Activated T-cell treated with anti-CD3 and anti-CD28 coated beads, Interleukin-2, amount 50 U/mL, for 4 hours (primary cell): ENCODE measurements at regions not wholly inside any gene's neighbourhood (a gene's known extent, or its start where the extent isn't known, plus 50 kb on each side); places are given as distances from the start of the nearest gene placed in this dataset.
"Not testable (repeated sequence)": the region's sequence is repeated elsewhere in the genome, so short reads cannot be mapped to it uniquely, and the experiment has no call there.

Experiments used
- ATAC-seq, 2 donors: fragments of 200-7000 bp; cut with Tn5 transposase; one replicate each; pipeline ENCODE4 v1.10.0; 2021
- DNase-seq: peaks from one replicate; pipeline ENCODE4 v3.0.0-alpha.2; 2020
- H3K27me3 Mint-ChIP-seq: one replicate; pipeline ENCODE4 v1.8.0; 2021; ENCODE audit warnings: low read depth, mixed read lengths
- H3K36me3 Mint-ChIP-seq: one replicate; pipeline ENCODE4 v1.8.0; 2022; ENCODE audit warnings: mixed read lengths; ENCODE audit not compliant: insufficient read depth
- H3K4me1 Mint-ChIP-seq: one replicate; pipeline ENCODE4 v1.8.0; 2021; ENCODE audit warnings: low read depth, mixed read lengths
- H3K4me3 Mint-ChIP-seq: one replicate; pipeline ENCODE4 v1.8.0; 2021; ENCODE audit warnings: mild to moderate bottlenecking, moderate library complexity, mixed read lengths
- H3K9me3 Mint-ChIP-seq: one replicate; pipeline ENCODE4 v1.8.0; 2021; ENCODE audit warnings: mixed read lengths

DNA sequence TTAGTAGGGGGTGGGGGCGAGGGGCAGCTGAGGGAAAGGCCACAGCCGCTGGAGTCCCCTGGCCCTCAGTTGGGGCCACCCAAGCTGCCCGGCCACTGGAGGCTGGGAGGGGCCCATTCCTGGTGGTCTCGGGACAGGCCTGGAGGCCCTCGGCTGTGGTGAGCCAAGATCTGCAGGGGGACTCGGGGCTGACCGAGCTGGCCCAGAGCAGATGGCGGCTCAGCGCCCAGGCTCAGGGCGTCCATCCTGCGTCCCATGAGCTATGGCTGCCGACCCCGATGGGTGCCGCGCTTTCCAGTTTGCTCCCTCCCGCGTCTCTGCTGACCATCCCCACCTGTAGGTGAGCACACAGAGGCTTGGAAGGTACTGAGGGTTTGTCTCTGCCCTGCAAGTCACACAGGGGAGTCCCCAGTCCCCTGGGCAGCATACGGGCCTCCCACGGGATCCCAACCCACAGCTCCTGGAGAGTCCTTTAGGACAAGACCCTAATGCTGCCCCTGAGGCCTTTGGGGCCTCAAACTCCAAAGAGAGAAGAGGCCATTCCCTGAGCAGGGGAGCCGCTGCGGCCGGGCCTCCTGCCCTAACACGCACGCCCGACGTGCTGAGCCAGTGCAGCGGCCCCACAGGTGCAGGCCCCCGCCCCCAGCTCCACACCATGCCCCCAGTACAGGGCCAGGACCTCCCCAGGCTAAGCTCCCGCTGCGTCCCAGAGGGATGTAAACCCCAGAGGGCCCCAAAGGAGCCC is 107.2 kb downstream of the MICALL2 start:
- no peaks in the 10 kb centered on the region for H3K36me3 Mint-ChIP-seq
- peaks cover 36% of the 10 kb centered on the region for H3K27me3 Mint-ChIP-seq
- no peak for DNase-seq
- no peak overlapping the region for H3K4me3 Mint-ChIP-seq
- no peaks in the 10 kb centered on the region for H3K9me3 Mint-ChIP-seq
- no peak for ATAC-seq
- no peaks in the 10 kb centered on the region for H3K4me1 Mint-ChIP-seq

DNA sequence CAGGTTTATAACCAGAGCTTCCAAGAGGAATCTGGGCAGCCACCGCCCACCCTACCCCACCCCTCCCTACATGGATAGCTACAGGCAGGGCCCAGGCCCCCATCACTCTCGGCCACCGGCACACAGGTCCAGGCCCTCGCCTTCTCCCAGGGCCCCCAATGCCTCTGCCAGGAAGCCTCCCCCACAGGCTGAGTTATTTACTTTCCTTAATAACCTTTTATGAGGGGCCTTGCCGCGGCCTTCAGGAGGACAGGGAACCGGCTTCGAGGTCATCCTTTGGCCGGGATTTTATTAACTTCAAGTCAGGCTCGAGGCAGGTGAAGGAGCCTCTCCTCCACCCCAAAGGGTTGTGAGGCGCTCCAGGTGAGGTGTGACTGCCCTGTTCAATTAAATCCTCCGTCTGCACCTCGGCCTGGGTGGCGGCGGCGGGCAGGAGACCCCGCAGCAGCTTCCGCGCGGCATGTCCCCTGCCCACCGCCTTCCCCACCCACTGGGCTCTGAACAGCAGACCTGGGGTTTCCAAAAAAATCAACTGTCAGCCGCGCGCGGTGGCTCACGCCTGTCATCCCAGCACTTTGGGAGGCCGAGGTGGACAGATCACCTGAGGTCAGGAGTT is 106.5 kb downstream of the MICALL2 start:
- peaks cover 31% of the 10 kb centered on the region for H3K27me3 Mint-ChIP-seq
- no peaks in the 10 kb centered on the region for H3K4me1 Mint-ChIP-seq
- DNase-seq, result no peak
- no peaks in the 10 kb centered on the region for H3K9me3 Mint-ChIP-seq
- H3K36me3 Mint-ChIP-seq, result no peaks in the 10 kb centered on the region
- no peak overlapping the region for H3K4me3 Mint-ChIP-seq
- no peak for ATAC-seq

DNA sequence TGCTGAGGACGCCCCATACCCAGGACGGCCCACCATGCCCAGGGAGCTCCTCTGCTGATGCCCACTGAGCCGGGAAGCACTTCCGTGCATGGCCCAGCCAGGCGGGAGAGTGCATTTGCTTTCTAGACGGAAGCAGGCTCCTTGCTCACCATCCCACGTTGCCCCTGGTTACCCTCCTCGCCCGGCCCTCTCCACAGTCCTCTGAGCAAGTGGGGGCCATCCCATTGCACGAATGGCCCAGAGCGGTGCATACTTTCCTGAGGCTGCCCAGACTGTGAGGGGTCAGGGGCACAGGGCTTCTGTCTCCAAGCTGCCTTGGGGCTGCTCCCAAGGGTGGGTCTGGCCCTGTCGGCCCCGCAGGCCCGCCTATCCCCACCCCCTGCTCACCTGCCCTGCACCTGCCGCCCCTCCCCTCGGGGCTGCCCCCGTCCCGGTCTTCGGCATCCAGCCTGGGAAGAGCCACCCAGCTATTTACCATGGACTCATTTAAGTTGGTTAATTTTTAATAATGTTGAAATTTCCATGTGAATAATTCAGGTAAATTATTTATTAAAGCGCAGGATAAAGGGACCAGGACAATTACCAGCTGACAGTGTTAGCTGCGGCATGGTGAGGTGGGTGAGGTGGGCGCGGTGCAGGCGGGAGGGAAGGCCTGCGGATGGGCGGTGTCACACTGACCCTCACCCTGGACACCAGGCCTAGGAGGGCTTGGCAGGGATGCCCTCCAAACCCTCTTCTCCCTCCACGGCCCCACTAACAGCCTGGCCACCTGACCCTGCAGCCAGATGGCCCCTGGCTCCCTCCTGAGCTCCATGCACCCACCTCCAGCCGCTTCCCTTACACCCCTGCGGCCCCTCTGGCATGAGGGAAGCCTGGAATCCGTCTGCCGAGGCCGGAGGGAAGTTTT is 104.4 kb downstream of the MICALL2 start:
- DNase-seq, result no peak
- no peaks in the 10 kb centered on the region for H3K36me3 Mint-ChIP-seq
- ATAC-seq, result no peak
- H3K4me3 Mint-ChIP-seq, result no peak overlapping the region
- no peaks in the 10 kb centered on the region for H3K4me1 Mint-ChIP-seq
- H3K9me3 Mint-ChIP-seq, result no peaks in the 10 kb centered on the region
- peaks cover 18% of the 10 kb centered on the region for H3K27me3 Mint-ChIP-seq

DNA sequence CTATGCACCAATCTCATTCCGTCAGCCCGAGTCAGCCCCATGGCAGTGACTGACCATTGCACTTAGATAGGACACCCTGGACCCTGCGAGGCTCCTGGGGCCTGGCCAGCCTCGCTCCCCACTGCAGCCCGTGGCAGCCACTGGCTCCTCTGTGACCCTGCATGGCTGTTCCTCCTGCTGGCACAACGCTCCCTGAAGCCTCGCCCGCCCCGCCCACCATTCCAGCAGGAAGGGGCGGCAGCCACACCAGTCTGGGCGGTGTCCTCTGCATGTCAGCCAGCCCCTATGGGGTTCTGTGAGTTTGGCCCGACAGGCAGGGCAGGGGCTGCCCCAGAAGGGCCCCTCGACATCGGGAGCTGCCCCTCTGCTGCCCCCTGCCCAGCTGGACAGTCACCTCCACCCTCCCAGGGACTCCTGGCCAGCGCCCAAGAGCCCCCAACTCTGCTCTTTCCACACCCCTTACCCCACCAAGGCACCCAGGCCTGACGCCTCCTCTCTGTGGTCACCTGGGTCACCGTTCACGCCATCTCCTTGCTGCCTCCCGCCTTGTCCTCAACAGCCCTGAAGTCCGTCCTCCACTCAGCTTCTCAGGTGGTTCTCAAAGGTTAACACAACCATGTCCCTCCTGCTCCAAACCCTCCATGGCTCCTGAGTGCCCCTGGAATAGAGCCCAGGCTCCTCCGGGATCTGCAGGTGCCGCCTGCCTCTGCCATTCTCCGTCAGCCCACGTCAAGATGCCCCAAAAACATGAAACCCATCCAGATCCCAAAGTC is 103.5 kb downstream of the MICALL2 start:
- no peaks in the 10 kb centered on the region for H3K4me1 Mint-ChIP-seq
- DNase-seq, result no peak
- H3K9me3 Mint-ChIP-seq, result no peaks in the 10 kb centered on the region
- H3K27me3 Mint-ChIP-seq, result peaks cover 14% of the 10 kb centered on the region
- no peak overlapping the region for H3K4me3 Mint-ChIP-seq
- ATAC-seq, result no peak
- no peaks in the 10 kb centered on the region for H3K36me3 Mint-ChIP-seq

DNA sequence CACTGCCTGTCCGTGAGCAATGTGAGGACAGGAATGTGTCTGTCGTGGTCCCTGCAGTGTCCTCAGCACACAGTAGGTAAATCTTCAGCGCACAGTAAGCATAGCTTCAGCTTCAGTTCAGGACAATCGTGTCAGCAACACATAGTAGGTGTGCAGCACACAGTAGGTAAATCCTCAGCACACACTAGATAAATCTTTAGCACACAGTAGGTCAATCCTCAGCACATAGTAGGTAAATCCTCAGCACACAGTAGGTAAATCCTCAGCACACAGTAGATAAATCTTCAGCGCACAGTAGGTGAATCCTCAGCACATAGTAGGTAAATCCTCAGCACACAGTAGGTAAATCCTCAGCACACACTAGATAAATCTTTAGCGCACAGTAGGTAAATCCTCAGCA is 102.4 kb downstream of the MICALL2 start:
- not testable (repeated sequence) for H3K4me3 Mint-ChIP-seq, H3K4me1 Mint-ChIP-seq, H3K9me3 Mint-ChIP-seq, H3K36me3 Mint-ChIP-seq, H3K27me3 Mint-ChIP-seq, ATAC-seq, DNase-seq

DNA sequence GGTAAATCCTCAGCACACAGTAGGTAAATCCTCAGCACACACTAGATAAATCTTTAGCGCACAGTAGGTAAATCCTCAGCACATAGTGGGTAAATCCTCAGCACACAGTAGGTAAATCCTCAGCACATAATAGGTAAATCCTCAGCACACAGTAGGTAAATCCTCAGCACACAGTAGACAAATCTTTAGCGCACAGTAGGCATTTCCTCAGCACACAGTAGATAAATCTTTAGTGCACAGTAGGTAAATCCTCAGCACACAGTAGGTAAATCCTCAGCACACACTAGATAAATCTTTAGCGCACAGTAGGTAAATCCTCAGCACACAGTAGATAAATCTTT is 102.0 kb downstream of the MICALL2 start:
- not testable (repeated sequence) for H3K36me3 Mint-ChIP-seq, H3K27me3 Mint-ChIP-seq, H3K4me3 Mint-ChIP-seq, H3K4me1 Mint-ChIP-seq, ATAC-seq, DNase-seq, H3K9me3 Mint-ChIP-seq

DNA sequence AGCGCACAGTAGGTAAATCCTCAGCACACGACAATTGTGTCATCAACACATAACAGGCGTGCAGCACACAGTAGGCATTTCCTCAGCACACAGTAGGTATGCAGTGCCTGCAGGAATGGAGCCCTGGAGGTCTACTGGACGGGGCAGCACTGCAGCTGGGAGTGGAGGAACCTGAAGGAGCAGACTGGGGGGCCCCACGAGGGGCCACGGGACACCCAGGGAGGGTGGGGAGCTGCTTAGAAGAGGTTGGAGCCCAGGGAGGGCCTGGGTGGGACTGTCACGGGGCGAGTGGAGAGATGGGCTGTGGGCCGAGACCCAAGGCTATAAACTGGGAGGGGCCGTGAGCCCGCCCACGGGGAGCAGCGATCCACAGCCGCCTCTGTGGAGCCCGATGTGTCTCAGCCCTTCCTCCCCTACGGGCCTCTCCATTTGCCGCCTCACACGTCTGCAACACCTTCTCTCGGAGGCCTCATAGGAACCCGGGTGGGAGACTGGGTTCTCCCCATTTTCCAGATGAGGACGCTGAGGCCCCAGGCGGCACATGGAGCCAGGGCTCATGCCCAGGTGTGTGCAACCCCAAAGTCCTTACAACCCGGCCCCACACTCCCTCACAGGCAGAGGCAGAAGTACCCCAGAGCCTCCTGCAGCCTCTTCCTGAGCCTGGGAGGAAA is 101.5 kb downstream of the MICALL2 start:
- Mint-ChIP-seq H3K4me3 (no peak overlapping the region), H3K27me3 (peaks cover 9% of the 10 kb centered on the region), H3K36me3 (no peaks in the 10 kb centered on the region), H3K4me1 (no peaks in the 10 kb centered on the region), H3K9me3 (no peaks in the 10 kb centered on the region)
- ATAC-seq (no peak), DNase-seq (no peak)

DNA sequence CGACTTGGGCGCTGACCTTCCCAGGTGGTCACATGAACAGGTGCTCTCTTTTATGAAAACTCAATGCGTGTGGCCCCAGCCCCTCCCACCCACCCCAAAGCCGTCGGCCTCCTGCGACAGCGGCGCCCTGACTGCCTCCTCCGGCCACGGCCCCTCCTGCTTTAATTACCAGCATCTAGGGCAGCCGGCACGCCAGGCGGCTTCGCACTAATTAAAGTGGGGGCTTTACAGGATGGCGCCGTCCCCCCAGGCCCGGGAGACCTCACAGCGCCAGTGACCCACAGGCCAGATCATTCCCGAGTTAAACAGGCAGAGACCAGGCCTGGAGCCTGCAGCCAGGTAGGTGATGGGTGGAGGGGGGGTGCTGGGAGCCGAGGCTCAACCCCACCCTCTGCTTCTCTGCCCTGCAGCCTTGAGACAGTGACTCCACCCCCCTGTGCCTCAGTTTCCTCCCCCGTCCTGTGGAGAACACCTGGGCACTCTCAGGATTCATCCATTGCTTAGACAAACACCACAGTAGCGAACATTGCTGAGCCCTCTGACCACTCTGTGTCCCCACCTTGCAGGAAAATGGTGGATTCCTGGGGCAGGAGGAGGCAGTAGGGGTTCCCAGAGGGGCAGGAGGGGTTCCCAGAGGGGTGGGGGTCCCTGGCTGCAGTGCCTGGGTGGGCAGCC is 100.8 kb downstream of the MICALL2 start:
- Mint-ChIP-seq H3K27me3 (peaks cover 9% of the 10 kb centered on the region), H3K36me3 (no peaks in the 10 kb centered on the region), H3K4me1 (no peaks in the 10 kb centered on the region), H3K9me3 (no peaks in the 10 kb centered on the region), H3K4me3 (no peak overlapping the region)
- no peak for ATAC-seq
- no peak for DNase-seq

DNA sequence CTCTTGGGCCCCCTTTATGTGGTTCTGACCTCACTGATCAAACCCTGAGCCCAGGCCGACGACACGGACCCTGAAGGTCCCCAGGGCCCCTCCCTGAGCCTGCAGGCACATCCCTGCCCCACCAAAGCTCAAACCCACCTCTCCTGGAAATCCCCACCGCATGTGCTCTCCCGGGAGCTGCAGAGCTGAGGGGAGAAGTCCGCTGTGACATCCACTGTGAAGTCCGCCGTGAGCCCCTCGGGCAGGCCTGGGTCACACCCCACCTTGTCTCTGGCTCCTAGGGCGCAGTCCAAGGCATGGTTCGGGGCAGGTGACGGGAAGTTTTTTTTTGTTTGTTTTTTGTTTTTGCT is 100.2 kb downstream of the MICALL2 start:
- ATAC-seq (no peak), DNase-seq (no peak)
- Mint-ChIP-seq H3K27me3 (peaks cover 6% of the 10 kb centered on the region), H3K4me3 (no peak overlapping the region), H3K36me3 (no peaks in the 10 kb centered on the region), H3K4me1 (no peaks in the 10 kb centered on the region), H3K9me3 (no peaks in the 10 kb centered on the region)

DNA sequence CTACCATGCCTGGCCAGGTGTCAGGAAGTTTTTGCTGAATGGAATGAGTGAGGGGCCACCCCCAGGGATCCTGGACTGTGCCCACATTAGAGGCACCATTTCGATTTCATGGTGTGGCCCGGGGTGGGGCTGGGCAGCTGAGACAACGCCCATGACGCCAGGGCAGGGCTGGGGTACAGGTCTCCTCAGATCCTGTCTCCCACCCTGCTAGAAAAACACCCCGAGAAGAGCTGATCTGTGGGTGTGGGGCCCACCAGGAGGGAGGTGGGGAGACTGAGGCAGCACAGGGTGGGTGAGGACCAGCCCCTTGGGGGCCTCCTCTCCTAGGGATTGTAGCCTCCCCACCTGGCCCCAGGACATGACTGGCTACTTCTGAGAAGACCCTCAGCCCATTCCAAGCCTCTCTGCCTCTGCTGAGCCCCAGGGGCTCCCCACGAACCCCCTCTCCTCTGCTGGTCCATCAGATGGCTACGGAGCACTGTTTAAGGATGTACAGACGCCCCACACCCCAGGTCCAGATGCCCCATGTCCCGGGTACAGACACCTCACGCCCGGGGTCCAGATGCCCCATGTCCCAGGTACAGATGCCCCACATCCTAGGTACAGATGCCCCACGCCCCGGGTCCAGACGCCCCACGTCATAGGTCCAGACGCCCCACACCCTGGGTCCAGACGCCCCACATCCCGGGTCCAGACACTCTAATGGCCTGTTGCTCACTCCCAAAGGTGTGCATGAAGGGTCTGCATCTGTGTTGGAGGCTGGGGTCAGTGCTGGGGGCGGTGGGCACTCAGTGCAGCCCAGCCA is 99.4 kb downstream of the MICALL2 start:
- Mint-ChIP-seq H3K36me3 (no peaks in the 10 kb centered on the region), H3K9me3 (no peaks in the 10 kb centered on the region), H3K4me1 (no peaks in the 10 kb centered on the region), H3K4me3 (no peak overlapping the region), H3K27me3 (peaks cover 6% of the 10 kb centered on the region)
- ATAC-seq, result no peak
- no peak for DNase-seq

DNA sequence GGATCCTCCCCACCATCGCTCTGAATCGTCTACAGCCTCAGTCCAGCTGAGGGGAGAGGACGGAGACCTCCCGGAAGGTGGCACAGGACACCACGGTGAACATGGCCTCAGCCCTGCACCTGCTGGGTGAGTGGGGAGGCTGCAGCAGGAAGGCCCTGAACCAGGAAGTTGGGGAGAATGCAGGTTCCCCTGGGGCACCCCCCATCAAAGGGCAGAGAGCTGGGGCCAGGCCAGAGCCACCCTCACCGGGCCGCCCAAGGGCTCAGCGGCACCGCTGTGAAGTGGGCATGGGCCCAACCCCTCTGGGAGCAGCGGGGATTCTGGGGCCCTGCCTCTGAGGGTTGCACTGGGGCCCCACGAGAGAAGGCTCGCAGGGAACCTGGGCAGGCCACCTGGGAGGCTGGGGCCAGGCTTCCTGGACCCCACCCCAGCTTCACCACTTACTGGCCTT is 98.7 kb downstream of the MICALL2 start:
- DNase-seq (no peak), ATAC-seq (no peak)
- no peaks in the 10 kb centered on the region for H3K9me3 Mint-ChIP-seq
- H3K4me1 Mint-ChIP-seq, result no peaks in the 10 kb centered on the region
- H3K27me3 Mint-ChIP-seq, result peaks cover 4% of the 10 kb centered on the region
- no peaks in the 10 kb centered on the region for H3K36me3 Mint-ChIP-seq
- no peak overlapping the region for H3K4me3 Mint-ChIP-seq

DNA sequence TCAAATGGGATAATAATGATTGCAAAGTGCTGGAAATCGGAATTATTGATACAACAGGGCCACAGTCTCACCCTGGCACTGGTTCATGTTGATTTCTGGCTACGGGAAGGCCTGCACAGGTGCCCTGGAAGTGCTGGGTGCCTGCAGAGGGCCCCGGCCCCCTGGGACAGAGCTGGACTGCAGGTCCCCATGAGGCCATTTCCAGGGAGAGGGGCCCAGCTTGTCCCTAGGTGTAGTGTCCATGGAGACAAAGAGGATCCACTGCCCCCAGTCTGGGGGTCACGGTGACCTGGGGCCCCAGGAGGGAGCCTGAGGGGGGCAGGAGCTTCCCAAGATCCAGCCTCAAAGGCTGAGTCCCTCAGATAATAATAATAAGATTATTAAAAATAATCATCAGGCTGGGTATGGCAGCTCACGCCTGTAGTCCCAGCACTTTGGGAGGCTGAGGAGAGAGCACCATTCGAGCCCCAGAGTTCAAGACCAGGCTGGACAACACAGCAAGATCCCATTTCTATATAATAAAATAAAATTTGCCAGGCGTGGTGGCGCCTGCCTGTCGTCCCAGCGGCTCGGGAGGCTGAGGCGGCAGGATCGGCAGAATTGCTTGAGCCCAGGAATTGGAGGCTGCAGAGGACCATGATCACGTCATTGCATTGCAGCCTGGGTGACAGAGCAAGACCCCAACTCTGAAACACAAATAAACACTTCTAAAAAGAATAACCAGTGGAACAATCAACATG is 98.1 kb downstream of the MICALL2 start:
- Mint-ChIP-seq H3K27me3 (peaks cover 11% of the 10 kb centered on the region), H3K9me3 (no peaks in the 10 kb centered on the region), H3K4me3 (no peak overlapping the region), H3K36me3 (no peaks in the 10 kb centered on the region), H3K4me1 (no peaks in the 10 kb centered on the region)
- no peak for DNase-seq
- ATAC-seq, result no peak
